ENCODE measurements at regions not wholly inside any gene's neighbourhood (a gene's known extent, or its start where the extent isn't known, plus 50 kb on each side); places are given as distances from the start of the nearest gene placed in this dataset.

- Histone ChIP-seq H3K9ac (ENCODE audit: low read length) (no peak overlapping the region), H3K9me3 (ENCODE audit: low read length) (no peaks in the 10 kb centered on the region), H3K4me2 (ENCODE audit: low read length) (no peak overlapping the region), H3F3A (ENCODE audit: insufficient read depth, low read length) (no peaks in the 10 kb centered on the region), H3K27me3 (ENCODE audit: insufficient read depth, low read length) (no peaks in the 10 kb centered on the region), H3K4me1 (ENCODE audit: insufficient read depth, low read length, severe bottlenecking) (no peaks in the 10 kb centered on the region), H3K9me2 (ENCODE audit: low read depth, low read length) (no peaks in the 10 kb centered on the region), H3K36me3 (ENCODE audit: insufficient read depth, low read length) (no peaks in the 10 kb centered on the region), H3K4me3 (ENCODE audit: low read depth, low read length, poor library complexity, severe bottlenecking) (no peak overlapping the region), H2AFZ (ENCODE audit: low read length) (no peak overlapping the region), H3K27ac (ENCODE audit: low read depth, low read length, poor library complexity, severe bottlenecking) (no peak overlapping the region), H4K20me1 (ENCODE audit: insufficient read depth, low read length) (no peaks in the 10 kb centered on the region), H3K79me2 (ENCODE audit: insufficient read depth, low read length) (no peaks in the 10 kb centered on the region)
- no peak for TF ChIP-seq EZH2 (IDR thresholded peaks at IDR 0.05; ENCODE audit: borderline replicate concordance, low read length)
- TF ChIP-seq CTCF (IDR thresholded peaks at IDR 0.05; ENCODE audit: low read length) = no peak
These were observed 1098.0 kb upstream of the DDX18 start for GRCh38 chr2:116716444-116716843.

DNA sequence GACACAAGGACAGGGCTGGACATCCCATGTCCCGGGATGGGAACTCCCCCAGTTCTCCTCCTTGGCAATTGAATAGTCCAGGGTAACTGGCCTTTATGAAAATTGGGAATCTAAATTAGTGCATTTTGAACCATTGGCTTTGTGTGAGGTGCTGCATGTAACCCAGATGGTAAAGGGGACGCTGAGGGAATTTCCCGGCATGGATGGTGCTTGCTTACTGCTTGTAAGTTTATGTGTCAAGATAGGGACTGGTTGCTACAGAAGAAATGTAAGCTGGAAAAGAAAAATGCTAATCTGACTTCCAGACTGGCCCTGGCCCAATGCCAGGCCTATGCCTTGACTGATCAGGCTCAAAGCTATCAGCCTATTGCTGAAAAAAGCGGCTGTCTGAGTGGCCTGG, 1096.7 kb upstream of the DDX18 start:
- TF ChIP-seq CTCF (IDR thresholded peaks at IDR 0.05; ENCODE audit: low read length) (no peak), EZH2 (IDR thresholded peaks at IDR 0.05; ENCODE audit: borderline replicate concordance, low read length) (no peak)
- Histone ChIP-seq H2AFZ (ENCODE audit: low read length) (no peak overlapping the region), H3K9me2 (ENCODE audit: low read depth, low read length) (no peaks in the 10 kb centered on the region), H3K27ac (ENCODE audit: low read depth, low read length, poor library complexity, severe bottlenecking) (no peak overlapping the region), H3K36me3 (ENCODE audit: insufficient read depth, low read length) (no peaks in the 10 kb centered on the region), H3K9ac (ENCODE audit: low read length) (no peak overlapping the region), H3F3A (ENCODE audit: insufficient read depth, low read length) (no peaks in the 10 kb centered on the region), H3K4me1 (ENCODE audit: insufficient read depth, low read length, severe bottlenecking) (no peaks in the 10 kb centered on the region), H3K27me3 (ENCODE audit: insufficient read depth, low read length) (no peaks in the 10 kb centered on the region), H3K9me3 (ENCODE audit: low read length) (no peaks in the 10 kb centered on the region), H3K4me3 (ENCODE audit: low read depth, low read length, poor library complexity, severe bottlenecking) (no peak overlapping the region), H4K20me1 (ENCODE audit: insufficient read depth, low read length) (no peaks in the 10 kb centered on the region), H3K4me2 (ENCODE audit: low read length) (no peak overlapping the region), H3K79me2 (ENCODE audit: insufficient read depth, low read length) (no peaks in the 10 kb centered on the region)

- H3K36me3 ChIP-seq (ENCODE audit: insufficient read depth, low read length) = no peaks in the 10 kb centered on the region
- H3K9ac ChIP-seq (ENCODE audit: low read length) = no peak overlapping the region
- TF ChIP-seq EZH2 (IDR thresholded peaks at IDR 0.05; ENCODE audit: borderline replicate concordance, low read length) = no peak
- no peaks in the 10 kb centered on the region for H3K27me3 ChIP-seq (ENCODE audit: insufficient read depth, low read length)
- H3K4me2 ChIP-seq (ENCODE audit: low read length) = no peak overlapping the region
- H3K79me2 ChIP-seq (ENCODE audit: insufficient read depth, low read length) = no peaks in the 10 kb centered on the region
- H3K4me3 ChIP-seq (ENCODE audit: low read depth, low read length, poor library complexity, severe bottlenecking) = no peak overlapping the region
- H4K20me1 ChIP-seq (ENCODE audit: insufficient read depth, low read length) = no peaks in the 10 kb centered on the region
- no peak overlapping the region for H3K27ac ChIP-seq (ENCODE audit: low read depth, low read length, poor library complexity, severe bottlenecking)
- no peaks in the 10 kb centered on the region for H3F3A ChIP-seq (ENCODE audit: insufficient read depth, low read length)
- H3K9me3 ChIP-seq (ENCODE audit: low read length) = no peaks in the 10 kb centered on the region
- no peaks in the 10 kb centered on the region for H3K4me1 ChIP-seq (ENCODE audit: insufficient read depth, low read length, severe bottlenecking)
- no peaks in the 10 kb centered on the region for H3K9me2 ChIP-seq (ENCODE audit: low read depth, low read length)
- H2AFZ ChIP-seq (ENCODE audit: low read length) = no peak overlapping the region
These were observed 1096.0 kb upstream of the DDX18 start for GRCh38 chr2:116718451-116718850.

GRCh38 chr2:116719836-116720235, 1094.7 kb upstream of the DDX18 start:
- Histone ChIP-seq H3K4me1 (ENCODE audit: insufficient read depth, low read length, severe bottlenecking) (no peaks in the 10 kb centered on the region), H3K79me2 (ENCODE audit: insufficient read depth, low read length) (no peaks in the 10 kb centered on the region), H3F3A (ENCODE audit: insufficient read depth, low read length) (no peaks in the 10 kb centered on the region), H3K4me2 (ENCODE audit: low read length) (no peak overlapping the region), H3K36me3 (ENCODE audit: insufficient read depth, low read length) (no peaks in the 10 kb centered on the region), H2AFZ (ENCODE audit: low read length) (no peak overlapping the region), H3K4me3 (ENCODE audit: low read depth, low read length, poor library complexity, severe bottlenecking) (no peak overlapping the region), H3K27ac (ENCODE audit: low read depth, low read length, poor library complexity, severe bottlenecking) (no peak overlapping the region), H3K9me3 (ENCODE audit: low read length) (no peaks in the 10 kb centered on the region), H4K20me1 (ENCODE audit: insufficient read depth, low read length) (no peaks in the 10 kb centered on the region), H3K9ac (ENCODE audit: low read length) (no peak overlapping the region), H3K27me3 (ENCODE audit: insufficient read depth, low read length) (no peaks in the 10 kb centered on the region), H3K9me2 (ENCODE audit: low read depth, low read length) (no peaks in the 10 kb centered on the region)
- TF ChIP-seq EZH2 (IDR thresholded peaks at IDR 0.05; ENCODE audit: borderline replicate concordance, low read length) (no peak), CTCF (IDR thresholded peaks at IDR 0.05; ENCODE audit: low read length) (no peak)
